ENCODE measurements at regions not wholly inside any gene's neighbourhood (a gene's known extent, or its start where the extent isn't known, plus 50 kb on each side); places are given as distances from the start of the nearest gene placed in this dataset.

DNA sequence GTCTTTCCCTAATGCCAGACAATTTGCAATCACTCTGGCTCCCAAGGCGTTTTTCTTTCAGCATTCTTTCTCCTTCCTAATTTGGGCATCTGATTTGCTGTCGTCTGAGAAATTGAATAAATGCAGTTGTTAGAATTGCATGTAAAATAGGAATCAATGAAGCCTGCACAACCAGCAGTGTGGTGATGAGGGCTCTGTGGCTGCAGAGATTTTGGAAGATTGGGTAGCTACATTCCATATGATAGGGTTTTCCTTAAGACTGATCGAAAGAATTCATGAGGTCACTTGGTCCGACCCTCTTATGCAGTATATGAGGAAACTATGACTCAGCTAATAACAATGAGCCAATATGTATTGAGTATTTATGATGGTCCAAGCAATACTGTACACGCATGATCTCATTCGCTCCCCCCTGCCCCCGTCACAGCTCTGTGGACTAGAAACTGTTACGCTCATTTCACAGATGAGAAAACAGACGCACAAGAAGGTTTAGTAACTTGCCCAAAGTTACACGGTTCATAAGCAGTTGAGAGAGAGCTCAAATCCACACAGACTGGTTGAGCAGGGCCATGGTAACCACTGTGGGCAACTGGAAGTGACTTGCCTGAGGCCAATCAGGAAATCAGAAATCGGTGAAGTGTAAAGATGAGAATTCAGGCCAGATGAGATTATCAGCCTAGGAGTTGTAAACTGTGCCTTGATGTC, 527.2 kb downstream of the GATA3 start:
- Histone ChIP-seq H3K9me3 (ENCODE audit: control insufficient read depth in 1 of 2, insufficient read depth in 1 of 2, low read depth in 1 of 2, low read length in 2 of 2) (peaks cover 10 to 39% of the 10 kb centered on the region in 2 experiments; a peak in 2 of 4 replicates), H3K27ac (ENCODE audit: low read depth, low read length) (no peak overlapping the region), H3K36me3 (ENCODE audit: control insufficient read depth in 1 of 2, insufficient read depth in 2 of 2, low read length in 2 of 2) (no peaks in the 10 kb centered on the region), H3K4me2 (ENCODE audit: low read length) (no peak overlapping the region), H4K20me1 (ENCODE audit: insufficient read depth) (no peaks in the 10 kb centered on the region), H2AFZ (ENCODE audit: low read depth, low read length, poor library complexity, severe bottlenecking) (no peak overlapping the region), H3K9me2 (ENCODE audit: insufficient read depth) (no peaks in the 10 kb centered on the region), H3K79me2 (ENCODE audit: insufficient read depth, low read length) (no peaks in the 10 kb centered on the region), H3K9ac (ENCODE audit: low read length) (no peak overlapping the region), H3K4me3 (replicated peaks in 1 of 2; ENCODE audit: low read depth in 1 of 2, low read length in 2 of 2) (no peak overlapping the region), H3K4me1 (ENCODE audit: control insufficient read depth in 1 of 2, insufficient read depth in 2 of 2, low read length in 2 of 2) (no peaks in the 10 kb centered on the region), H3K27me3 (ENCODE audit: insufficient read depth, low read length) (no peaks in the 10 kb centered on the region)
- DNase-seq (ENCODE audit: low read depth, low spot score) (no peak), ATAC-seq (no peak)
- intact Hi-C loops (cut with micrococcal nuclease) = no loop called here
- no TSS peak for BruUV-seq (replicated peaks)
- CTCF ChIA-PET = no interaction called here
- no peak for TF ChIP-seq POLR2AphosphoS5 (IDR thresholded peaks at IDR 0.05; ENCODE audit: low read depth, low read length)
- no peak for TF ChIP-seq ATF3 (IDR thresholded peaks at IDR 0.05)
- no peak for TF ChIP-seq SIN3A (IDR thresholded peaks at IDR 0.05; ENCODE audit: low read depth)
- no peak for TF ChIP-seq ZBTB33 (IDR thresholded peaks at IDR 0.05; ENCODE audit: extremely low read depth, insufficient replicate concordance, low read length)
- TF ChIP-seq EZH2phosphoT487 (IDR thresholded peaks at IDR 0.05; ENCODE audit: borderline replicate concordance) = no peak
- TF ChIP-seq SRF (IDR thresholded peaks at IDR 0.05; ENCODE audit: low read depth) = no peak
- TF ChIP-seq JUND (IDR thresholded peaks at IDR 0.05) = no peak
- no peak for TF ChIP-seq CEBPB (IDR thresholded peaks at IDR 0.05; ENCODE audit: low read depth)
- TF ChIP-seq EGR1 (IDR thresholded peaks at IDR 0.05; ENCODE audit: low read depth) = no peak
- TF ChIP-seq SP1 (IDR thresholded peaks at IDR 0.05; ENCODE audit: low read depth) = no peak
- TF ChIP-seq CBX3 (IDR thresholded peaks at IDR 0.05; ENCODE audit: low read depth) = no peak
- no peak for TF ChIP-seq POLR2A (IDR thresholded peaks at IDR 0.05; ENCODE audit: borderline replicate concordance, extremely low read depth, insufficient read depth, insufficient read length)
- no peak for TF ChIP-seq YY1 (IDR thresholded peaks at IDR 0.05; ENCODE audit: extremely low read depth, insufficient replicate concordance, low read depth, low read length)
- TF ChIP-seq ELF1 (IDR thresholded peaks at IDR 0.05; ENCODE audit: borderline replicate concordance, low read depth) = no peak
- RAD21 ChIA-PET (ENCODE audit: low non-redundant PET in 1 of 2, low total read pairs in 2 of 2, uncharacterized antibody in 2 of 2, unreplicated experiment in 2 of 2) = no interaction called here
- POLR2A ChIA-PET = no interaction called here

All from HCT116 (cell line).